SHP77 treated with DMSO at 0.1 percent for 48 hours (cell line): ENCODE measurements at regions not wholly inside any gene's neighbourhood (a gene's known extent, or its start where the extent isn't known, plus 50 kb on each side); places are given as distances from the start of the nearest gene placed in this dataset.

Source experiments
- DNase-seq: peaks from one replicate; lab custom pipeline; 2025; lab: John Stamatoyannopoulos, UW

- no peak for DNase-seq
Measured at GRCh38 chr9:82153032-82153431, 164.5 kb downstream of the SPATA31D1 start.

- no peak for DNase-seq
Measured at GRCh38 chr9:82154573-82154972, 166.0 kb downstream of the SPATA31D1 start.

- DNase-seq, result no peak
Measured at GRCh38 chr9:82161876-82162275, 173.3 kb downstream of the SPATA31D1 start.

- DNase-seq, result no peak
Measured at GRCh38 chr9:82164159-82164558, 175.6 kb downstream of the SPATA31D1 start.

- DNase-seq, result no peak
Measured at GRCh38 chr9:82167296-82167695, 178.7 kb downstream of the SPATA31D1 start.

GRCh38 chr9:82168585-82168984, 180.0 kb downstream of the SPATA31D1 start:
- no peak for DNase-seq

GRCh38 chr9:82170866-82171265, 182.3 kb downstream of the SPATA31D1 start:
- no peak for DNase-seq

- DNase-seq, result no peak
Measured at GRCh38 chr9:82171271-82171670, 182.7 kb downstream of the SPATA31D1 start.

- no peak for DNase-seq
Measured at GRCh38 chr9:82180711-82181110, 192.1 kb downstream of the SPATA31D1 start.

GRCh38 chr9:82183181-82183860, 194.7 kb downstream of the SPATA31D1 start:
- no peak for DNase-seq

GRCh38 chr9:82184524-82184923, 196.0 kb downstream of the SPATA31D1 start:
- no peak for DNase-seq

GRCh38 chr9:82188817-82189216, 200.2 kb downstream of the SPATA31D1 start:
- DNase-seq, result no peak

- DNase-seq, result no peak
Measured at GRCh38 chr9:82191082-82191770, 202.7 kb downstream of the SPATA31D1 start.

GRCh38 chr9:82192211-82192610, 203.6 kb downstream of the SPATA31D1 start:
- DNase-seq, result no peak

GRCh38 chr9:82196622-82197441, 208.3 kb downstream of the SPATA31D1 start:
- DNase-seq, result no peak

GRCh38 chr9:82201196-82201595, 212.6 kb downstream of the SPATA31D1 start:
- no peak for DNase-seq

- no peak for DNase-seq
Measured at GRCh38 chr9:82202808-82203207, 214.2 kb downstream of the SPATA31D1 start.

GRCh38 chr9:82206490-82206889, 217.9 kb downstream of the SPATA31D1 start:
- no peak for DNase-seq

- DNase-seq, result no peak
Measured at GRCh38 chr9:82206946-82207345, 218.4 kb downstream of the SPATA31D1 start.

GRCh38 chr9:82208741-82209450, 220.3 kb downstream of the SPATA31D1 start:
- DNase-seq, result no peak

- no peak for DNase-seq
Measured at GRCh38 chr9:82209797-82210470, 221.4 kb downstream of the SPATA31D1 start.

GRCh38 chr9:82212885-82213284, 224.3 kb downstream of the SPATA31D1 start:
- no peak for DNase-seq
